DOHH2 (cell line): ENCODE measurements at regions not wholly inside any gene's neighbourhood (a gene's known extent, or its start where the extent isn't known, plus 50 kb on each side); places are given as distances from the start of the nearest gene placed in this dataset.

Experiments used
- CTCF ChIP-seq: fragments of 200-600 bp; sonication (generic); IDR thresholded peaks from one replicate; pipeline ENCODE4 v1.5.1; 2014; ENCODE audit warnings: antibody characterized with exemption, mild to moderate bottlenecking, low read depth, low read length; ENCODE audit not compliant: poor library complexity, severe bottlenecking
- EZH2phosphoT487 ChIP-seq: fragments of 200-600 bp; sonication (generic); IDR thresholded peaks from 2 replicates; pipeline ENCODE4 v1.6.1; 2017; ENCODE audit warnings: borderline replicate concordance, mild to moderate bottlenecking, antibody characterized with exemption, low read length, moderate library complexity, mixed read lengths

GRCh38 chr3:10638466-10638865, 133.1 kb upstream of the ATP2B2 start:
- TF ChIP-seq CTCF: no peak
- no peak for TF ChIP-seq EZH2phosphoT487
